Erythroblast (primary cell): ENCODE measurements at regions not wholly inside any gene's neighbourhood (a gene's known extent, or its start where the extent isn't known, plus 50 kb on each side); places are given as distances from the start of the nearest gene placed in this dataset.

ENCODE experiments used
- GATA1 ChIP-seq: IDR thresholded peaks from 2 replicates; pipeline ENCODE4 v1.6.1; 2011; ENCODE audit warnings: low read depth, mild to moderate bottlenecking, control low read depth, low read length, moderate library complexity
- POLR2A ChIP-seq: IDR thresholded peaks from 2 replicates; pipeline ENCODE4 v1.6.1; 2011; ENCODE audit warnings: mild to moderate bottlenecking, low read length

DNA sequence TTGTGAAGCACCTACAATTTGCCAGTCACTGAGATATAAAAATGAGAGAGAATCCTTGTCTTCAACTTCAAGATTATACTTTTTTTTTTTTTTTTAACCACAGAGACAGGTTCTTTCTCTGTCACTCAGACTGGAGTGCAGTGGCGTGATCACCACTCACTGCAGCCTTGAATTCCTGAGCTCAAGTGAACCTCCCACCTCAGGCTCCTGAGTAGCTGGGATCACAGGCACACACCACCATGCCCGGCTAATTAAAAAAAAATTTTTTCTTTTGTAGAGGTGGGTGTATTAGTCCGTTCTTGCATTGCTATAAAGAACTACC lies 51.6 kb upstream of the PMEPA1 start:
- TF ChIP-seq POLR2A (no peak), GATA1 (no peak)
